OCI-LY3 (cell line): ENCODE measurements at regions not wholly inside any gene's neighbourhood (a gene's known extent, or its start where the extent isn't known, plus 50 kb on each side); places are given as distances from the start of the nearest gene placed in this dataset.

Experiments
- H2AFZ ChIP-seq: fragments of 200-600, 300-600 bp; shearing (Covaris generic); 2 replicates; pipeline ENCODE4 v1.6.0; 2014; ENCODE audit warnings: antibody characterized with exemption, low read depth, low read length
- H3K27ac ChIP-seq: fragments of 200-600, 300-600 bp; sonication (generic); 2 replicates; pipeline ENCODE4 v1.5.1; 2014; ENCODE audit warnings: mild to moderate bottlenecking, low read length, moderate library complexity, mixed read lengths
- H3K27me3 ChIP-seq: fragments of 200-600, 300-600 bp; sonication (generic); 2 replicates; pipeline ENCODE4 v1.6.1; 2014; ENCODE audit warnings: low read depth, low read length, mixed read lengths
- H3K36me3 ChIP-seq: fragments of 200-600, 300-600 bp; sonication (generic); replicated peaks from 2 replicates; pipeline ENCODE3; 2014; ENCODE audit warnings: low read depth, low read length, mixed read lengths
- H3K4me1 ChIP-seq: fragments of 300-600, 200-600 bp; sonication (generic); 2 replicates; pipeline ENCODE4 v1.6.1; 2014; ENCODE audit warnings: low read length, mixed read lengths
- H3K4me2 ChIP-seq: fragments of 200-600, 300-600 bp; sonication (generic); 2 replicates; pipeline ENCODE4 v1.6.1; 2014; ENCODE audit warnings: low read length, mixed read lengths
- H3K4me3 ChIP-seq: fragments of 300-600, 200-600 bp; sonication (generic); 2 replicates; pipeline ENCODE4 v1.5.1; 2014; ENCODE audit warnings: antibody characterized with exemption, mild to moderate bottlenecking, low read length, moderate library complexity
- H3K79me2 ChIP-seq: fragments of 300-600, 200-600 bp; shearing (Covaris generic); 2 replicates; pipeline ENCODE4 v1.6.1; 2014; ENCODE audit warnings: mild to moderate bottlenecking, low read length, mixed read lengths
- H3K9ac ChIP-seq: fragments of 300-600, 200-600 bp; shearing (Covaris generic); 2 replicates; pipeline ENCODE4 v1.6.0; 2014; ENCODE audit warnings: mild to moderate bottlenecking, low read length, moderate library complexity
- H3K9me3 ChIP-seq: fragments of 200-600, 300-600 bp; shearing (Covaris generic); 2 replicates; pipeline ENCODE4 v1.6.1; 2014; ENCODE audit warnings: low read length, mixed read lengths; ENCODE audit not compliant: insufficient read depth
- H4K20me1 ChIP-seq: fragments of 200-600, 300-600 bp; sonication (generic); 2 replicates; pipeline ENCODE4 v1.6.1; 2016; ENCODE audit warnings: low read length, mixed read lengths; ENCODE audit not compliant: insufficient read depth
- CTCF ChIP-seq: fragments of 200-600, 300-600 bp; sonication (generic); IDR thresholded peaks from 2 replicates; pipeline ENCODE4 v1.5.1; 2014; ENCODE audit warnings: antibody characterized with exemption, low read length, low read depth
- EZH2phosphoT487 ChIP-seq: fragments of 200-600 bp; shearing (Covaris generic); IDR thresholded peaks from 2 replicates; pipeline ENCODE4 v1.6.1; 2018; ENCODE audit warnings: antibody characterized with exemption, mixed run types, low read depth

DNA sequence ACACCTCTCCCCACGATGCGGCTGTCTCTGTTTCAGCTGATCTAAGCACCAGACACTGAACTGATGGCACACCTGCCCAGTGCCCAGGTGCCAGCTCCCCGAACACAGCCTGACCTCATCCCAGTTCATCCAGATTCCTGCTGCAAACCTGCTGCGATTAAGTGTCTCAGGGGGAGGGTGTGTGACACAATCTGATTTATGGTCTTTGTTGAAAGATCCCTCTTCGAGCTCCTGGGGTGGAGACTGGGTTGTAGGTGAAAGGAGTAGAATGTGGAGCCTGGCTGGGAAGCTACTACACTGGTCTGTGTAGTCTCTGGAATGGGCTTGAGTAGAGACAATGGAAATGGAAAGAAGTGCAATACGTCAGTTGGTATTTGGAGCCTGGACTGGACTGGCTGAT is 390.3 kb downstream of the SHANK2 start:
- Histone ChIP-seq H3K4me3 (no peak overlapping the region), H3K27me3 (peaks cover 16% of the 10 kb centered on the region), H3K4me2 (no peak overlapping the region), H3K27ac (no peak overlapping the region), H3K79me2 (no peaks in the 10 kb centered on the region), H2AFZ (no peak overlapping the region), H3K9ac (no peak overlapping the region), H3K9me3 (no peaks in the 10 kb centered on the region), H3K4me1 (no peaks in the 10 kb centered on the region), H4K20me1 (no peaks in the 10 kb centered on the region), H3K36me3 (no peaks in the 10 kb centered on the region)
- TF ChIP-seq EZH2phosphoT487: no peak
- no peak for TF ChIP-seq CTCF

GRCh38 chr11:70863186-70863585 is 389.2 kb downstream of the SHANK2 start:
- H3K4me2 ChIP-seq: no peak overlapping the region
- no peaks in the 10 kb centered on the region for H3K9me3 ChIP-seq

GRCh38 chr11:70863993-70864392 is 388.4 kb downstream of the SHANK2 start:
- Histone ChIP-seq H3K4me3 (no peak overlapping the region), H3K79me2 (no peaks in the 10 kb centered on the region), H3K4me1 (no peaks in the 10 kb centered on the region), H4K20me1 (no peaks in the 10 kb centered on the region), H2AFZ (no peak overlapping the region), H3K9ac (no peak overlapping the region), H3K4me2 (no peak overlapping the region), H3K27me3 (peaks cover 22% of the 10 kb centered on the region), H3K9me3 (no peaks in the 10 kb centered on the region), H3K36me3 (no peaks in the 10 kb centered on the region), H3K27ac (no peak overlapping the region)
- no peak for TF ChIP-seq EZH2phosphoT487
- TF ChIP-seq CTCF: no peak

More at GRCh38 chr11:70863186-70863585, 389.2 kb downstream of the SHANK2 start:
- no peak overlapping the region for H3K27ac ChIP-seq
- no peaks in the 10 kb centered on the region for H3K4me1 ChIP-seq
- no peak overlapping the region for H3K9ac ChIP-seq
- H3K36me3 ChIP-seq: no peaks in the 10 kb centered on the region
- no peak overlapping the region for H3K4me3 ChIP-seq
- H3K79me2 ChIP-seq: no peaks in the 10 kb centered on the region
- H4K20me1 ChIP-seq: no peaks in the 10 kb centered on the region
- H3K27me3 ChIP-seq: peaks cover 16% of the 10 kb centered on the region
- no peak overlapping the region for H2AFZ ChIP-seq
- TF ChIP-seq CTCF (no peak), EZH2phosphoT487 (no peak)

GRCh38 chr11:70865356-70865755 is 387.0 kb downstream of the SHANK2 start:
- H3K9me3 ChIP-seq: no peaks in the 10 kb centered on the region
- H4K20me1 ChIP-seq: no peaks in the 10 kb centered on the region
- H3K27me3 ChIP-seq: peaks cover 21% of the 10 kb centered on the region
- H3K4me3 ChIP-seq: no peak overlapping the region
- TF ChIP-seq CTCF (no peak), EZH2phosphoT487 (no peak)
- H3K36me3 ChIP-seq: no peaks in the 10 kb centered on the region
- no peak overlapping the region for H3K4me2 ChIP-seq
- no peak overlapping the region for H2AFZ ChIP-seq
- no peak overlapping the region for H3K9ac ChIP-seq
- no peaks in the 10 kb centered on the region for H3K79me2 ChIP-seq
- H3K27ac ChIP-seq: no peak overlapping the region
- no peaks in the 10 kb centered on the region for H3K4me1 ChIP-seq
